H1 (cell line): ENCODE measurements at regions not wholly inside any gene's neighbourhood (a gene's known extent, or its start where the extent isn't known, plus 50 kb on each side); places are given as distances from the start of the nearest gene placed in this dataset.

Source experiments
- KDM1A ChIP-seq: fragments of 200-600, 300-600 bp; sonication (generic); IDR thresholded peaks from 2 replicates; pipeline ENCODE4 v1.7.1; 2016; ENCODE audit warnings: mild to moderate bottlenecking, low read length, borderline replicate concordance
- RNF2 ChIP-seq: fragments of 200-900, 300-1000 bp; sonication (generic); IDR thresholded peaks from 2 replicates; pipeline ENCODE4 v1.7.1; 2016; ENCODE audit warnings: borderline replicate concordance, low read depth, mild to moderate bottlenecking, antibody characterized with exemption, low read length; ENCODE audit not compliant: poor library complexity, severe bottlenecking; ENCODE audit errors: missing control alignments
- ZNF274 ChIP-seq: IDR thresholded peaks from 2 replicates; pipeline ENCODE4 v1.7.0; 2012; ENCODE audit warnings: low read length, borderline replicate concordance; ENCODE audit errors: extremely low read depth

GRCh38 chr1:157196245-157196543, 58.0 kb upstream of the ETV3 start (continued):
- no peak for TF ChIP-seq RNF2
- TF ChIP-seq KDM1A = no peak
- no peak for TF ChIP-seq ZNF274
